Urothelium cell line (cell line): ENCODE measurements at regions not wholly inside any gene's neighbourhood (a gene's known extent, or its start where the extent isn't known, plus 50 kb on each side); places are given as distances from the start of the nearest gene placed in this dataset.
"Not testable (repeated sequence)": the region's sequence is repeated elsewhere in the genome, so short reads cannot be mapped to it uniquely, and the experiment has no call there.

Experiments used
- DNase-seq: peaks from one replicate; pipeline ENCODE4 v3.0.0; 2011; ENCODE audit warnings: low spot score, mixed read lengths
- FAIRE-seq: peaks from 2 replicates; lab custom pipeline; 2011; peaks lifted over from hg19 to GRCh38; lab: Jason Lieb, UNC

DNA sequence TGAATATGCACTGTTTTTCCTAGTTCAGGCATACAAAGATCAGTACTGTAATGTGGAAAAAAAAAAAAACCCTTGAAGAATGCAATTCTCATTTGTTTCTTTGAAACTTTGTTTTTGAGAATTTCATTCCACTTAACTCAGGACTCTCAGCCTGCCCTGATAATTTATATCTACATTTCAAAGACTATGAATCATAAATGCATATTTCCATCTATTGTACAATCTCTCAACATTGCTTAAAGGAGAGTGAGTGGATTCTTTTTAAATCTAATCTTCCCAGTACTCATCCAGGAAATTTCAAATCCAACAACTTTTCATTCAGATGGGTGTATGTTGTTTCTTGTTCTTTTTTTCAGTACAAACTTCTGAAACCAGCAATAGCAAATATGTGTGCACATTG lies 322.2 kb upstream of the DDI1 start:
- FAIRE-seq, result no peak

DNA sequence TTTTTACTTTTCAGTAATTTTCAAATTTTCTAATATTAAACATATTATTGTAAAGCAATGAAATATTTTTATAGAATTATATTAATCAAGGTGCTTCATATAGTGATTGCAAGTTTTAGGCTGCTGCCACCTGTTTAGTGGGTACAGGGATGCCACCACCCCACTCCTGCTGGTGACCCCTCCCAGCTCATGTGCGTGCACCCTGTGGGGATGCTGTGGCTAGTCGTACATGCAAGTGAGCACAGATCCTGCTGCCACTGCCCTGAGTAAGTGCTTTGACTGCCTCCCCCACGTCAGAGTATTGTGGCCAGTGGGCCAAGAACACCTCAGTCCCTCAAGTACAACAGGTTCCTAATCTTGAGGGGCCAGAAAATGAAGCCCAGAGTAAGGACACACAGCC lies 320.1 kb upstream of the DDI1 start:
- FAIRE-seq, result no peak
- no peak for DNase-seq

More for the DNA sequence above, 322.2 kb upstream of the DDI1 start:
- DNase-seq, result no peak

DNA sequence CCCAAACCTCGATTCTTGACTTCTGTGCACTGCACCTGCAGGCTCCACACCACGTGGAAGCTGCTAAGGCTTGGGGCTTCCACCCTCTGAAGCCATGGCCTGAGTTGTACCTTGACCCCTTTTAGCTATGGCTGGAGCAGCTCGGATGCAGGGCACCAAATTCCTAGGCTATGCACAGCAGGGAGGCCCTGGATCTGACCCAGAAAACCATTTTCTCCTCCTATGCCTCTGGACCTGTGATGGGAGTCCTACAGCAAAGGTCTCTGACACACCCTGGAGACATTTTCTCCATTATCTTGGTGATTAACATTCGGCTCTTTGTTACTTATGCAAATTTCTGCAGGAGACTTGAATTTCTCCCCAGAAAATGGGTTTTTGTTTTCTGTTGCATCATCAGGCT lies 309.2 kb upstream of the DDI1 start:
- DNase-seq (no peak), FAIRE-seq (no peak)

DNA sequence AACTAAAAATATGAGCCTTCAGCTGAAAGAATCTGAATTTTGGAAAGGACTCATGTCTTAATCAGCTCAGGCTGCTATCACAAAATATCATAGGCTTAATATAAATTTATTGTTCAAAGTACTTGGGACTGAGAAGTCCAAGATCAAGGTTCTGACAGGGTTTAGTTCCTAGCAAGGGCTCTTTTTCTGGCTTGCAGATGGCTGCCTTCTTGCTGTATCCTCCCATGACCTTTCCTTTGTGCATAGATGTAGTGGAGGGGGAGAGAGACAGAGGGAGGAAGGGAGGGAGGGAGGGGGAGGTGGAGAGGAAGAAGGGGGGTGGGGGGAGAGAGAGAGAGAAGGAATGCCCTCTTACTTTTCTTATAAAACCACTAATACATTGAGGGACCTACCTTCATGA lies 306.8 kb upstream of the DDI1 start:
- no peak for DNase-seq
- no peak for FAIRE-seq

DNA sequence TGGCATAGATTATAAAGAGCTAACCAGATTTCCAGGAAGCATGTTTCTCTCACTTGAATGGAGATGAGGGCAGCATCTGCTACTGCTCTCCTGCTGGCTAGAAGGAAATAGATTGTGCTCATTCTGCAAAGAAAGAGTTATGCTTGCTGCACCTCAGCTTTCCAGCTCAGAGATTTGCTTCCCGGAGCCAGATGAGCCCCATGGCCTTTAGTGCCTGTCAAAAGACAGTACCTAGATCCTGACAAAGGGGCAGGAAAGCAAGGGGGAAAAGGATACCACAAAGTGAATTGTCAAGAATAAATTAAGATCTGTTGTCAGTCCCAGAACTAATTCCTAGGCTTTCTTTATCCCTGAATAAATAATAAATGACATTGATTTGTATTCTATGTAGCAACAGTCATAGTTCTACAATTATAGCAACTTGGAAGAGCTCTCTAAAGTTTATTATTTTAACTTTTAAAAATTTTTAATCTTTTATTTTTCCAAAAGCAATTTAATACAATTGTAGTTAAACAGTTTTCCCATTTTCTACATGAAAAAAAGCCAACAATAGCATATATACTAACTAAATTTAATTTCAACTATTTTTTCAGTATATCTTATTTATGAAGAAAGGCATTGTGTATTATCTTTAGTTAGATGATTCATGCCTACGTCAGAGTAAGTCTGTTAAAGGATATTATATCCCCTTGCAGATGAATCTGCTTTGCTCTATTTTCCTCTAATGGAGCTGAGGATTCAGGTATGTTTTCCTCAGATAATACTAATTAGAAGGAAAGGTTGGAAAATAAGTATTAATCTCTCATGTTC lies 306.1 kb upstream of the DDI1 start:
- FAIRE-seq (no peak), DNase-seq (no peak)

DNA sequence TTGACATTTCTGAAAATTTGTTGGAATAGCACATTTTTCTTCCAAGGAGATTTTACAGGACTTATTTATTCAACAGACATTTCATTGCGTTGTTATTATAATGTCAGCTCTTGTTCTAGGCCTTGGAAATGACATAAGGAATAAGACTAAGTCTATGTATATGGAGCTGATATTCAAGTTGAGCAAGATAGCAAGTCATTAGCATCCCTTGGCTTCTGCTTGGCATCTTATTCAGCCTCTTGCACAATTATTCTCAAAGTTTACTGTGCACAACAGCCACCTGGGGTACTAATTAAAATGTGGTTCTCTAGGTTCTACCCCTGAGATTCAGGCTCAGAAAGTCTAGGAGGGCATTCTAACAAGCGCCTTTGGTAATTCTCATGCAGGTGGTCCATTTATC lies 304.8 kb upstream of the DDI1 start:
- FAIRE-seq (no peak), DNase-seq (no peak)

DNA sequence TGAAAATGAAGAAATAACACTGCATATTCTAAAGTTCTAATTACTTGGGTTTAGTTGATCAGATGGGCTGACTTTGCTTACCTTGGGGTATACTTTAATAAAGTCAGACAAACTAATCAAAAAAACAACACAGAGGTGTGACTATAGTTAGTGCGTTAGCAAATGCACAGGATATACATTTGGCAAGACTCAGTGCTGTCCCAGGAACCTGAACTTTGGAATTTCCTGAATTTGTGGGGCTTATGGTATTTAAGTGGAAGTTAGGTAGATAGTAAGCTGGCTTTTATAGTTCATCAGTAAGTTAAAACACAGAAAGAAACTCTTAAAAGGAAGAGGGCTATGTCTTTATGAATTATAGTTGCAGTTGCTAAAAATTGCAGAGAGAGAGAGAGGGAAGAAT lies 302.6 kb upstream of the DDI1 start:
- no peak for DNase-seq
- no peak for FAIRE-seq

DNA sequence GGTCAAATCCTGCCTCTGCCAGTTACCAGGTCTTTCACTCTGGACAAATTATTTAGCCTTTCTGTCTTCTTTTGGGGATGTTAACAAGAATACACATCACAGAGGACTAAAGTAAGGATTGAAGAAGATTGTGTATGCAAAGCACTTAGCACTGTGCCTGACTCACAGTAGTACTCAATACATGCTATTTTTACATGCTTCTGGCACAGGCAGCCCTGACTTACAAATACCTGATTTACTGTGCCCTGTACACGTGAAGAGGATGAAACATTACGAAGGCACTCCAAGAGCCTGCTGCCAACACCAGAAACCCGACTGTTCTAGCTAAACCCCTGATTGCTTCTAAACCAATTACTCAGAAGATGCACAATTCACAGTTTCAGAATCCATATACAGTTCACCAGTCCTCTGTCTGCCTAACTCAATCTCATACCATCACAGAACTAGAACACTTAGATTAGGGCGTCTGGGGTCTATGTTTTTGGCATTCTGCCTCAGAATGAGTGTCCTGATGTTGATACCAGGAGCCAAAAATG lies 300.9 kb upstream of the DDI1 start:
- FAIRE-seq, result no peak
- DNase-seq, result no peak

DNA sequence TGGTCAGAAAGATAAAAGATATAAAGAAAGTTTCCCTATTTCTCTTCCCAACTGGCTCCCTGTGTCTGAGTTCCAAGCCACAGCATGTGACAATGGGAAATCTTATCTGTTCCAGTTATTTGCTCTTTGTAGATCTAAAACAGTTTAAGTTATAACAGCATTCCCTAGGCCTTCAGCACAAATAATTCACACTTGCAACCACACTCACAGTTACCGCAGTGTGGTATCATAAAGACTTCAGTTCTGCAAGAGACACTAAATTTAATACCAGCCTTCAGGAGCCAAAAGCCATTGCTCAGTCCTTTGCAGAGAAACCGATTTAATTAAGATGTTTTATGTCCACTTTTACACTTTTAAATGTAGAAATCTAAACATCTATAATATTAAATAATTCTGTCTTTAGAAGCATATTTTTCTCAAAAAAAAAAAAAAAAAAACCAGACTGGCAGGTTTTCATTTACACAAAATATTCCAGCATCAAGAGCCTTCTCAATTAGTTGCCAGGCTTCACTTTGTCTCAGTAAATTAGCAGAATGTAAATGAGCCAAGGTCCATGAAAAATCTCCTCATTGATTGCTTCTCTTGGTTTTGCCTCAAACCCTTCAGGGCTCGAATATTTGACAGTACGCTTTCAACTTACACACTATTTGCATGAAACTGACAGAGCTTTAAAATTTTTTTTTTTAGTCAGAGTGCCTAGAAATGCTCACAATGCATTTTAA lies 300.0 kb upstream of the DDI1 start:
- DNase-seq, result no peak
- FAIRE-seq, result no peak

DNA sequence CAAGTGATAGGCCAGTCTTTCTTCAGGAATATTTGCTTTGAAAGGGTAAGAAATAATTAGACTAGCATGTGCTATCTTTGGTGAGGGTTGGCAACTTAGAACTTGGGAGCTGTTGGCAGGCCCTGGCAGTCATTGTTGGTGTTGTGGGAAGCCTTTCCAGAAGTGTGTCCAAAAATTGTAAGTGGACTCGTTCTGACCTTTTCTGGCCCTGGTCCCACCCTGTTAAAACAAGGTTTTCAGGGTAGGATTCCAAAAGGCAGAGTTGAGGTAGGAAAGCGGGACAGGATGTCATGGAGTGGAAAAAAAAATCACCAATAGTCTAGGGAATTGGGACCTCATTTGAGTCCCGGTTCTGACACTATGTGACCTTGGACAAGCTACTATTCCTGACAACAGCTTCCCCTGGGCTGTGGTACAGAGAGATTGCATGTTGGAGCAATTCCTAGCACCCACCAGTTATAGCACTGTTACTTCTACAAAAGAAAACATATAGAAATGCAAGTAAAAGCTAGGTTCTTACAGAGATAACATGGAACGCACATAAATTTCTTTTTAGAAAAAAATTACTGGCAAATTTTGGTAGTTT lies 299.3 kb upstream of the DDI1 start:
- FAIRE-seq (no peak), DNase-seq (no peak)

DNA sequence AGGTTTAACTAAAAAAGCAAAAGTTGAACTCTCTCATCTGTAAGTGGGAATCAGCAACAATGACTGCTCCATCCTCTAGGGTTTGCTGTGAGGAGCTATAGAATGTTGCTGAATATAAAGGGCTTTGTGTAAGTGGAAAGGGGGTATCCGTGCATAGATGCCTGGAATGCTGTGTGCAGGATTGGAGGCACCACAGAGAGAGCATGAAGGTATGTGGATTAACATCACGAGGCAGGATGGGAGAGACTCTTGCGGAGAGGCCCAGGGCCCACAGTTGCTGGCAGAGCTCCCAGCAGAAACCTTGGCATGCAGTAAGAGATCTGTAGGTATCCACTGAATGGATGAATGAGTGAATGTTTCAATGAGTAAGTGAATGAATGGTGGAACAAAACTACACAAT lies 298.7 kb upstream of the DDI1 start:
- FAIRE-seq, result no peak
- DNase-seq, result no peak

DNA sequence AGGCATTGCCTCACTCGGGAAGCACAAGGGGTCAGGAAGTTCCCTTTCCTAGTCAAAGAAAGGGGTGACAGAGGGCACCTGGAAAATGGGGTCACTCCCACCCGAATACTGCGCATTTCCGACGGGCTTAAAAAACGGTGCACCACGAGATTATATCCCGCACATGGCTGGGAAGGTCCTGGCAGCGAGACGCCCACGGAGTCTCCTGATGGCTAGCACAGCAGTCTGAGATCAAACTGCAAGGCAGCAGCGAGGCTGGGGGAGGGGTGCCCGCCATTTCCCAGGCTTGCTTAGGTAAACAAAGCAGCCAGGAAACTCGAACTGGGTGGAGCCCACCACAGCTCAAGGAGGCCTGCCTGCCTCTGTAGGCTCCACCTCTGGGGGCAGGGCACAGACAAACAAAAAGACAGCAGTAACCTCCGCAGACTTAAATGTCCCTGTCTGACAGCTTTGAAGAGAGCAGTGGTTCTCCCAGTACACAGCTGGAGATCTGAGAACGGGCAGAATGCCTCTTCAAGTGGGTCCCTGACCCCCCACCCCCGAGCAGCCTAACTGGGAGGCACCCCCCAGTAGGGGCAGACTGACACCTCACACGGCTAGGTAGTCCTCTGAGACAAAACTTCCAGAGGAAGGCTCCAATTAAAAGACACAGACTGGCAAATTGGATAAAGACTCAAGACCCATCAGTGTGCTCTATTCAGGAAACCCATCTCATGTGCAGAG lies 297.2 kb upstream of the DDI1 start:
- not testable (repeated sequence) for DNase-seq, FAIRE-seq

DNA sequence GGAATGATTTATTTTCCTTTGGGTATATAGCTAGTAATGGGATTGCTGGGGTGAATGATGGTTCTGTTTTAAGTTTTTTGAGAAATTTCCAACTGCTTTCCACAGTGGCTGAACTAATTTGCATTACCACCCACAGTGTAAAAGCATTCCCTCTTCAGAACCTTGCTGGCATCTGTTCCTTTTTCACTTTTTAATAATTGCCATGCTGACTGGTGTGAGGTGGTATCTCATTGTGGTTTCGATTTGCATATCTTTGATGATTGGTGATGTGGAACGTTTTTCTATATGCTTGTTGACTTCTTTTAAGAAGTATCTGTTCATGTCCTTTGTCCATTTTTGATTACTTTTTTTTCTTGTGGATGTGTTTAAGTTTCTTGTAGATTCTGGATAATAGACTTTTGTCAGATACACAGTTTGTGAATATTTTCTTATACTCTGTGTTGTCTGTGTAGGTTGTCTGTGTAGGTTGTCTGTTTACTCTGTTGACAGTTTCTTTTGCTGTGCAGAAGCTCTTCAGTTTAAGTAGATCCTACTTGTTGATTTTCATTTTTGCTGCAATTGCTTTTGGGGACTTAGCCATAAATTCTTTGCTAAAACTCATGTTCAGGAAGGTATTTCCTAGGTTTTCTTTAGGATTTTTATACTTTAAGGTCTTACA lies 291.8 kb upstream of the DDI1 start:
- FAIRE-seq (no peak), DNase-seq (no peak)

DNA sequence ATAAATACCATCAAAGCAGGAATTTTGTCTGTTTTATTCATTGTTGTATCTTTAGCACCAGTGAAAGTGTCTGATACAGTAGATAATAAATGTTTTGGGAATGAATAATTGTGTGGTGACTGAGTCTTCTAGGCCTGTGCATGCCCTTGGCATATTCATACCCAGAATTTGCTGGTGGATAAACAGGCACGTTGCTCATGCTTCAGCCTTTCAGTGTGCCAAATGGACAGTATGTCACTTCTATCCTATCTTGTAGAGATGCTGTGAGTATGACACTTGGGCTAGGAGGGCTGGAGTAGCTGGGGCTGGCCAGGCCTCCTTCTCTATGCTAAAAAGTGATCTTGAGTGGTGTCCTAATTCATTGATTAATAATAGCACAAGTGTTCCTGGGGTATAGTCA lies 287.3 kb upstream of the DDI1 start:
- FAIRE-seq, result no peak
- DNase-seq, result no peak

DNA sequence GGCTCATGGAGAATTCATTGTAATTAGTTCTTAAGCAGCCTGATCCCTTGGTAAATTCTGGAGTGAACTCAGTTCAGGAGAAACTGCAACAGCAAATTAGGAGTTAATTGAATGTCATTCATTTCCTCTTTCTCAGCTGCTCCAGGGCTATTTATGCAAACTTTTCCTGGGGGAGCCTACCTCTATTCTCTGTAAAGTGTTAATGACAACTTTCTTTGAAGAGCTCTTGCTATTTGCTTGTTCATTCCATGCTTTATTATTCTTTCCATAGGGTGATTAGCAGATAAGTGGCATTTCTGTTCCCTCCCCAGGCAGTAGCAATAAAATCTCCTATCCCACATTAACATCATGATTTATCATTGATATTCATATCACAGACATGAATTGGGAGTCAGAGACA lies 267.6 kb upstream of the DDI1 start:
- DNase-seq, result no peak
- no peak for FAIRE-seq

DNA sequence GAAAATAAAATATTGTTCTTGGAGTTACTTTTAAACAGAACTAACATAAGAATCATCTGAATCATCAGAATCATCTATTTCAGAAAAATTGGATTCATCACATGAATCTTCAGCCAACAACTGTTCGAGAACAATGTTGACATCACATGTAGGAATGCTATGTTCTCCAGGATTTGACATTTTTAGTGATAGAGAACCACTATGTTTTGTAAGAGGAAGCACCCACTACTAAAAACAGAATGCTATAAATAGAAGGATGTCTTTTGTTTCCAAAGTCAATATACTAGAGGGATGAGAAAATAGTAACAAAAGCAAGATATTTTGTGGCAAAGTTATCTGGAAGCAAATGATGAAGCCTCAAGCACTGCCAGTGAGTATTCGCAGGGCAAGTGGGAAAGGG lies 263.4 kb upstream of the DDI1 start:
- FAIRE-seq (no peak), DNase-seq (no peak)

DNA sequence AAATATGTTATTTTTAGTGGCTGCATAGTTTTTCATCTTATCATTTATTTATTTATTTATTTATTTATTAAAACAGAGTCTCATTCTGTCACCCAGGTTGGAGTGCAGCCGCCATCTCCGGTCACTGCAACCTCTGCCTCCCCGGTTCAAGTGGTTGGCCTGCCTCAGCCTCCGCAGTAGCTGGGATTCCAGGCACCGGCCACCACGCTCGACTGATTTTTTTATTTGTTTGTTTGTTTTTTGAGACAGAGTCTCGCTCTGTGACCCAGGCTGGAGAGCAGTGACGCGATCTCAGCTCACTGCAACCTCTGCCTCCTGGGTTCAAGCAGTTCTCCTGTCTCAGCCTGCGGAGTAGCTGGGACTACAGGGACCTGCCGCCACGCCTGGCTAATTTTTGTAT lies 262.9 kb upstream of the DDI1 start:
- no peak for DNase-seq
- no peak for FAIRE-seq

DNA sequence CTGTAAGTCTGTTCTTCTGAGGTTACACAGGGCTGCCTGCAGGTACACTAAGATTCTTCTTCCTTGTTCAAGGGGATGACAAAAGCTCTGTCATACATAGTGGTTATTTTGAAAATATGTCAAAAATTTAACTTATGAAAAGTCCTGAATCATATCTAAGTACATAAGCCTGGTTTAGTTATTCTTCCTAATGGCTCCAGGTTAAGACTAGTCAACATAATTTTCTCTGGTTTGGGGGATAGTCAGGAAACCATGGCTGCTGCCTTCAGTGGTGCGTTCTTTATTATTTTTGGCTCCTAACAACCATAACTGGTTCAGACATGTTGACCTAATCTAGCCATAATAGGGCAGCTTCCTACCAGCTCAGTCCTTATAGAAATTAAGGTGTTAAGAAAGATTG lies 257.4 kb upstream of the DDI1 start:
- no peak for FAIRE-seq
- no peak for DNase-seq

DNA sequence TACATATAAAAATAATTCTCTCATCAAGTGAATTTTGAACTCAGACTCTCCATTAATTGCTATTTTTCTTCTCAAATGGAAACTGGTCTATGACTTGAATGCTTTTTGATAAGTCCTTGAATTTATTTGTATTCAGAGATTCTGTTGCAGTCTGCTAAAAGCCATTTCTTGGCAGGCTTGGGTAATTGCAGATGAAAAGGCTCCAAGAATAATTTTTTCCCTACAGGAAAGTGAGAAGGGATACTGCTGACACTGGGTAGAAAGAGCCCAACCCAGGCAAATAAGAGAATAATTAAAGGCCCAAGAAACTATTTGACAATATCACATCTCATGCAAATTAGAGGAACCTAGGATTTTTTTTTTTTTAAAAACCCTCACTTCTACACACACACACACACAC lies 246.5 kb upstream of the DDI1 start:
- DNase-seq (no peak), FAIRE-seq (no peak)

DNA sequence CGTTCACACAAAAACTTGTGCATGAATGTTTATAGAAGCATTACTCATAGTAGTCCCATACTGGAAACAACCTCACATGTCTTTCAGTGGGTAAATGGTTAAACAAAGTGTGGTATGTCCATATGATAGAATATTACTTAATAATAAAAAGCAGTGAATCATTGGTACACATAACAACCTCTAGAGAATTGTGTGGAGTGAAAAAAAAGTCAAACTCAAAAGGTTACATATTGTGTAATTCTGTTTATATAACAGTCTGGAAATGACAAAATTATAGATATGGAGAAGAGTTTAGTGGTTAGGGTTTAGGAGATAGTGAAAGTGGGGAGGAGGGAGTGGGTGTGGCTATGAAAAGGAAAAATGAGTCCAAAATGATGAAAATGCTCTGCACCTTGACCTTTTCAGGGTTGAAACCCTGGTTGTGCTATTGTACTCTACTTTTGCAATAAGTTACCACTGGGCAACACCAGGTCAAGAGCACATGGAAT lies 243.4 kb upstream of the DDI1 start:
- no peak for FAIRE-seq
- no peak for DNase-seq

DNA sequence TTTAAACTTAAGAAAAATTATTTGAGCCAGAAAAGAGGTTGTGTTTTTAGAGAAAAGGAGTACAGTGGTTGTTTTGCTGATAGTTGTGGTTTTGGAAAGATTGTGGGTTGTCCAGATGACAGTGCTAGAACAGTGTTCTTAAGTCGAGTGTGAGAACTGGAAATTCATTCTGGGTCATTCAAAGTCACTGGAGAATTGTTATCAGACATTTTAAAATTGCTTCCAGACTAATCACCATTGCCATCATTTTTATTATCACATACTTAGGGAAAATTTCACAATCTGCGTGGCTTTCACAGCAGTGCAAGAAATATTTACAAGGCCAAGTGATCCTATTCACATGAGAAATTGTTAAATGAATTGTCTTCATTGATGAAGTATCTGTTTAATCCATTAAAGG lies 242.2 kb upstream of the DDI1 start:
- no peak for DNase-seq
- no peak for FAIRE-seq
